BJ (cell line): ENCODE measurements at regions not wholly inside any gene's neighbourhood (a gene's known extent, or its start where the extent isn't known, plus 50 kb on each side); places are given as distances from the start of the nearest gene placed in this dataset.

Experiments
- CTCF ChIA-PET: fragments of 350-600 bp; formaldehyde crosslinking; extraction: SDS; loops from one replicate; lab custom pipeline; 2021; ENCODE audit warnings: antibody characterized with exemption, inconsistent platforms; lab: Yijun Ruan, JAX
- POLR2A ChIA-PET: fragments of 300-600 bp; sonication (Branson Sonifier 250); formaldehyde crosslinking; extraction: SDS; loops from one replicate; lab custom pipeline; 2021; ENCODE audit warnings: antibody characterized with exemption; lab: Charles Lee
- DNase-seq: peaks from one replicate; pipeline ENCODE4 v3.0.0-alpha.2; 2011; ENCODE audit warnings: low read depth
- H3K27me3 ChIP-seq: 2 replicates; pipeline ENCODE4 v1.6.0; 2011; ENCODE audit warnings: low read length; ENCODE audit not compliant: control insufficient read depth, insufficient read depth
- H3K36me3 ChIP-seq: 2 replicates; pipeline ENCODE4 v1.5.1; 2011; ENCODE audit warnings: low read length; ENCODE audit not compliant: control insufficient read depth, insufficient read depth
- H3K4me3 ChIP-seq: 2 replicates; pipeline ENCODE4 v1.5.1; 2011; ENCODE audit warnings: low read depth, mild to moderate bottlenecking, control low read depth, low read length
- TF ChIP-seq, protein P1 (sequence below): IDR thresholded peaks from 2 replicates; pipeline ENCODE4 v1.5.1; 2011; ENCODE audit warnings: low read depth, mild to moderate bottlenecking, control low read depth, inconsistent platforms, low read length, moderate library complexity; ENCODE audit not compliant: insufficient read depth

DNA sequence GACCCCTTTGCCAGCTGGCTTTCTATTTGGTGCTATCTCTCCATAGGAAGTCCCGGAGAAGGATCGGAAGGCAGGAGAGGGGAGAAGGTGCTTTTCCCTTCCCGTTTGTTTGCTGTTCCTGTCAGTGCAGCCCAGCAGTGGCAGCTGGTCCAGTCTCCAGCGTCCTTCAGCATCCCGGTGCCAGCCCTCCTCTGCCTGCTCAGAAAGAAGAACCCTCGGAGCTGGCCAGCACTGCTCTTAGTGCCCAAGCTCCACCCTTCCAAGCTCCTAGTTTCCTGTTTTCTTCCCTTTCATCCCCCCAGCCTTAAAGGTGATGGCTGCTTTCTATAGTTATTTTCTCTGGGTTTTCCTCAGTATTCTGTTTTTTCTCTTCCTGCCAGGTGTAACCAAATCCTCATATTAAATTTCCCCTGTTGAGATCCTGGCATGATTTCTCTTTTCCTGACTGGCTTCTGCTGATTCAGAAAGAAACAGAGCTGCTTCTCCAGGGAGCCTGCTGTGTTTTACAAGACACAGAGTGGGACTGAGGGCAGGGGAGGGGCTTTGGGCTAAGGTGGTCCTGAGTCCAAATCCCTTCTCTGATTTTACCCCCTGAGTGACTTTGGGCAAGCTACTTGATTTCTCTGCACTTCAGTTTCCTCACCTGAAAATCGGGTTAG is 186.8 kb downstream of the COPRS start:
- TF ChIP-seq, protein P1, sequence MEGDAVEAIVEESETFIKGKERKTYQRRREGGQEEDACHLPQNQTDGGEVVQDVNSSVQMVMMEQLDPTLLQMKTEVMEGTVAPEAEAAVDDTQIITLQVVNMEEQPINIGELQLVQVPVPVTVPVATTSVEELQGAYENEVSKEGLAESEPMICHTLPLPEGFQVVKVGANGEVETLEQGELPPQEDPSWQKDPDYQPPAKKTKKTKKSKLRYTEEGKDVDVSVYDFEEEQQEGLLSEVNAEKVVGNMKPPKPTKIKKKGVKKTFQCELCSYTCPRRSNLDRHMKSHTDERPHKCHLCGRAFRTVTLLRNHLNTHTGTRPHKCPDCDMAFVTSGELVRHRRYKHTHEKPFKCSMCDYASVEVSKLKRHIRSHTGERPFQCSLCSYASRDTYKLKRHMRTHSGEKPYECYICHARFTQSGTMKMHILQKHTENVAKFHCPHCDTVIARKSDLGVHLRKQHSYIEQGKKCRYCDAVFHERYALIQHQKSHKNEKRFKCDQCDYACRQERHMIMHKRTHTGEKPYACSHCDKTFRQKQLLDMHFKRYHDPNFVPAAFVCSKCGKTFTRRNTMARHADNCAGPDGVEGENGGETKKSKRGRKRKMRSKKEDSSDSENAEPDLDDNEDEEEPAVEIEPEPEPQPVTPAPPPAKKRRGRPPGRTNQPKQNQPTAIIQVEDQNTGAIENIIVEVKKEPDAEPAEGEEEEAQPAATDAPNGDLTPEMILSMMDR = no peak
- no peak for DNase-seq
- Histone ChIP-seq H3K36me3 (no peaks in the 10 kb centered on the region), H3K27me3 (no peaks in the 10 kb centered on the region), H3K4me3 (no peak overlapping the region)
- POLR2A ChIA-PET = interaction anchor here (0.6 kb wide), 1 partner anchor 122 kb away, joined by 4 read pairs; no protein-coding TSS in a partner anchor
- CTCF ChIA-PET = interaction anchor here (1.7 to 2.0 kb wide), 2 partner anchors 13 to 170 kb away, joined by 4 to 5 read pairs; no protein-coding TSS in a partner anchor

DNA sequence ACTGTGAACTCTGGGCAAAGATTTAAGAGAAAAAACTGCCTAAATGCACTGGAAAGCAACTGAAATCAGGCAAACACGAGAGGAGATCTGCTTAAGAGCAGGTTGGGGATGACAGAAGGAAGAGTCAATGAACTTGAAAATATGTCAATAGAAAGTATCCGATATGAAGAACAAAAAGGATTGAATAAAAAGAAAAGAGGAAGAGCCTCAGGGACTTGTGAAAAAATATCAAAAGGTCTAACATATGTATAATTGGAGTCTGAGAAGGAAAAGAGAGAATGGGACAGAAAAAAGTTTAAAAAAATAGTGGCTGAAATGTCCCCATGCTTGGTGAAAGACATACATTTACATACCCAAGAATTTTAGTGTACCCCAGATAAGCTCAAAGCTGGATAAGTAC is 195.5 kb downstream of the COPRS start:
- ChIA-PET POLR2A (no interaction called here), CTCF (interaction anchor here (1.1 kb wide), 1 partner anchor 16 kb away, joined by 3 read pairs; no protein-coding TSS in a partner anchor)
- Histone ChIP-seq H3K27me3 (no peaks in the 10 kb centered on the region), H3K36me3 (no peaks in the 10 kb centered on the region), H3K4me3 (no peak overlapping the region)
- DNase-seq = no peak
- TF ChIP-seq, protein P1 = no peak

DNA sequence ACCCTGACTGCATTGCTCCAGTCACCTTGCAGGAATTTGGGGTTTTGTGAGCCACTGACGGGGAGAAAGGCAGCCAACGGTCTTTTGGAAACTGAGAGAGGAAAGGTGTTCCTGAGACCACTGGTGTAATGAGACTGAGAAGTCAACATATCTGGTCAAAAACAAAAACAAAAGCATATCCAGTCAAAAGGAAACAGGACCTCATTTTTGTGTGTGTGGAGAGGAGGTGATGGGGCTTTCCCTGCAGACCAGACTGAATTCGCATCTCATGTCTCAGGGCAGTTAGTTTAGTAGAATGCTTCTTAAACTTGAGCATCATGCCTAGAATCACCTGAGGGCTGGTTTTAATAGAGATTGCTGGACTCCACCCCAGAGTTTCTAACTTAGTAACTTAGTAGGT is 198.4 kb downstream of the COPRS start:
- no peak for DNase-seq
- POLR2A ChIA-PET = no interaction called here
- H3K36me3 ChIP-seq = no peaks in the 10 kb centered on the region
- H3K4me3 ChIP-seq = no peak overlapping the region
- H3K27me3 ChIP-seq = peaks cover 1% of the 10 kb centered on the region; the same call in 1 of the 2 replicates
- TF ChIP-seq, protein P1 = no peak
- CTCF ChIA-PET = interaction anchor here (0.6 kb wide), 1 partner anchor 104 kb away, joined by 4 read pairs; no protein-coding TSS in a partner anchor

DNA sequence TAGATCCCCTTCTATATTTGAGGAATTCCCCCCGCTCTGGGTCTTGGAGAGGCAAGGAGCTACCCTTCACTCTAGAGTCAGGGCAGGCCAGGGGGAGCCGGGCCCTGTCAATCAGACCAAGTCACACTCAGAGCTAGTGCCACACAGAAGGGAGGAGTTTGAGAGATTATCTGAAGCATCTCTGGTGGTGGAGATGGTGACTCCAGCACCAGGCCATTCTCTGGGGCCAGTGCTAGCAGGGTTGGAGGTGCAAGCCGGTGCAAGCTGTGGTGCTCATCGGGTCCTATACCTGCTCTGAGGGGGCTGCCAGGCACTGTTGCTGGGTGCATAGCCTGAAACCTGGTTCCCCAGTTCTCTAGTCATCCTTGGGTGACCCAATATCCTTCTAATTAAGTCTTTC is 201.2 kb downstream of the COPRS start:
- POLR2A ChIA-PET = no interaction called here
- CTCF ChIA-PET = no interaction called here
- TF ChIP-seq, protein P1 = no peak

DNA sequence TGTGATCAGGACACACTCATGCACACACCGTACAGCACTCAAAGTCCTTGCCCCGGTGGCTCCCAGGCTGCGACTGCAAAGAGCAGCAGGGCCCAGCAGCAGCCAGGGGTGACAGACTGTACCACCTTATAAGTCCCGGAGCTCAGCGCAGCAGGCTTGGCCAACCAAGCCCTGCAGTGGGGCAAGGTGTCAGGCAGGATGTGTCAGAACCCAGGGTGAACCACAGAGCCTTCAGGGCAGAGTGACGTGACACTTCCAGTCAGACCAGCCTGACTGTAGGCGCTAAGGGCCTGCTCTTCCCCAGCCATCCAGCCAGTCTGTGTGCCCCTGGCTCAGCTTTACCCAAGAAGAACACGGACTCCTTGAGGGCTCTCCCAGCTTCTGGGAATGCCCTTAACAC is 204.1 kb downstream of the COPRS start:
- POLR2A ChIA-PET = no interaction called here
- CTCF ChIA-PET = no interaction called here
- no peak for DNase-seq
- TF ChIP-seq, protein P1 = no peak
- Histone ChIP-seq H3K27me3 (peaks cover 1% of the 10 kb centered on the region; the same call in 1 of the 2 replicates), H3K4me3 (no peak overlapping the region), H3K36me3 (no peaks in the 10 kb centered on the region)

More for the DNA sequence above, 201.2 kb downstream of the COPRS start:
- peaks cover 1% of the 10 kb centered on the region; the same call in 1 of the 2 replicates for H3K27me3 ChIP-seq
- DNase-seq = no peak
- H3K36me3 ChIP-seq = no peaks in the 10 kb centered on the region
- no peak overlapping the region for H3K4me3 ChIP-seq
